GM21381 (cell line): ENCODE measurements at regions not wholly inside any gene's neighbourhood (a gene's known extent, or its start where the extent isn't known, plus 50 kb on each side); places are given as distances from the start of the nearest gene placed in this dataset.
"Not testable (repeated sequence)": the region's sequence is repeated elsewhere in the genome, so short reads cannot be mapped to it uniquely, and the experiment has no call there.

Experiments
- ATAC-seq: cut with Tn5 transposase; IDR thresholded peaks from one replicate; pipeline ENCODE4 v1.9.1; 2021; ENCODE audit warnings: mild to moderate bottlenecking, moderate library complexity; ENCODE audit not compliant: unreplicated experiment

DNA sequence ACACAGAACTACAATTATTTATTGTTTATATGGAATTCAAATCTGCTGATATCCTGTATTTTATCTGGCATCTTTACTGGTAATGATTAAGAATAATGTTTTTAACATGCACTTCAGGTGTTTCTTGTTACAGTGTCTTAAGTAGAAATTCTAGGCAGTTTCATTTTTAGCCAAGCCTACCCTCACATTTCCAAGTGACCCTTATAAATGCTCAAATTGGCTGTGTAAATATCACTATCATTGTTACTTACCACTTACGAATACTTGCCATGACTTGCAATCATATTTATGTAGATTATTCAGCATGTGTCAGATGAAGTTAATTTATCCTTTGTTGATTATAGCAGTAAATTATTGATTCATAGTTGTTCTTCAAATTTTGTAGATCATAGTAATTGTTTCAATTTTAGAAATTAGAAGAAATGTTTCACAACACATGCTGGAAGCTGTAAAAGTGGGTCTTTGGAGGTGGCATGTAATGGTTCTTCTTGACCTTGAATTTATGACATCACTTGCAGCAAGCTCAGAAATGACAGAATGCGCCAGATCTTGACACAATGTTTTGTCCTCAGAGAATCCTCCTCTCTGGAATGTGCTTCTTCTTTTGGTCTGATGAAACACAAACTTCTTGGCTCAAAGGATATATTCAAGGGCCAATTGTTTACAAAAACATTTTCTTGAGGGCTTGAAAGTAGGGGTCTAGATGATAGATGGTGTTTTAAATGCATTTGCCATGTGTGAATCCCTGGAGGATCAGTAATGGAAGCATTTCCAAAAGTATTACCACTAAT lies 471.8 kb downstream of the COL12A1 start:
- ATAC-seq = no peak

DNA sequence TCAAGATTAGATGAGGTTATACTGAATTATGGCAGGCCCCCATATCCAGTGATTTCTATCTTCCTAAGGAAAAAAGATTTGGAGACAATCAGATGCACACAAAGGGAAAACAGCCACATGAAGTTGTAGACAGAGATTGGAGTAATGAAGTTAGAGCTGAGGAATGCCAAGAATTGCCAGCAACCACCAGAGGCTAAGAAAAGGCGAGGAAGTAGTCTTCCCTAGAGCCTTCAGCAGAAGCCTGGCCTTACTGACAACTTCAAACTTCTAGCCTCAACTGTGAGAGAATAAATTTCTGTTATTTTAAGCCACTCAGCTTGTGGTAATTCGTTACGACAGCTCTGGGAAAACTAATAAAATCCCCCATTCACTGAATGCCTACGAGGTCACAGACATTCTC lies 473.9 kb downstream of the COL12A1 start:
- no peak for ATAC-seq

DNA sequence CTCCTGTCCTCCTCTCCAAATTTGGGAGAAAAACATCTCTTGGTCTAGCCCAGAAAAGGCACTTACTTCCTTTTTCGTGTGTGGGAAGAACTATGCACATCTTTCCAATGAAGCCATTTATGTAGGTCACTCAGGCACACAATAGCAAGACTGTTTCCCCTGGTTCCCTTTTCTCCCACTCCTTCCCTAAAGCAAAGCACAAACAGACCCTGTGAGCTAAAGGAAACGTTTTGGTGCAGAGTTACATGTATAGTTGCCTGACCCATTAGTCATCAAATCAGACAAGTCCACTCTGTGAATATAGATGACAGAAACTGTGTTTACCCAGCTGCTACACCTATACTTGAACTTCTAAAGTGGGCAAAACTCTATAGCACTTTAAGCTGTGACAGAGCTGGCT lies 474.6 kb downstream of the COL12A1 start:
- ATAC-seq = no peak

DNA sequence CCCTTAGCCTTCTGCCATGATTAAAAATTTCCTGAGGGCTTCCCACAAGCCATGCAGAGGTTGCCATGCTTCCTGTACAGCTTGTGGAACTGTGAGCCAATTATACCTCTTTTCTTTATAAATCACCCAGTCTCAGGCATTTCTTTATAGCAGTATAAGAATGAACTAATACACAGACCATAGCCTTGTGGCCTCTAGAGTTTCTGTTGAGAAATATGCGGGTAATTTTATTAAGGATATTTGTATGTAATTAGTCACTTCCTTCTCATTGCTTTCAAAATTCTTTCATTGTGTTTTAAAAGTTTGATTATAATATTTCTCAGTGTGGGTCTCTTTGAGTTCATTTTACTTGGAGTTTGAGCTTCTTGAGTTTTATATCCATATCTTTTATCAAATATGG lies 484.9 kb downstream of the COL12A1 start:
- ATAC-seq = no peak

DNA sequence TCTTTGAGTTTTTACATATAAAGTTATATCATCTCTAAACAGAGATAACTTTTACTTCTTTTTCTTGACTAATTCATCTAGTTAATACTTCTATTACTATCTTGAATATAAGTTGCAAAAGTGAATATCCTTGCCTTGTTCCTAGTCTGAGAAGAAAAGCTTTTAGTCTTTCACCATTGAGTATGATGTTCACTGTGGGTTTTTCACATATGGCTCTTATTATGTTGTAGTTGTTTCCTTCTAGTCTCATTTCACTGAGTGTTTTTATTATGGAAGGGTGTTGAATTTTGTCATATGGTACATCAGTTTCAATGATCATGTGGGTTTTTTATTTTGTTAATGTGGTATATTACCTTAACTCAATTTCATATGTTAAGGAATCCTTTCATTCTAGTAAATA lies 488.3 kb downstream of the COL12A1 start:
- ATAC-seq = no peak

GRCh38 chr6:74715355-74716085 lies 490.3 kb downstream of the COL12A1 start:
- ATAC-seq = no peak

DNA sequence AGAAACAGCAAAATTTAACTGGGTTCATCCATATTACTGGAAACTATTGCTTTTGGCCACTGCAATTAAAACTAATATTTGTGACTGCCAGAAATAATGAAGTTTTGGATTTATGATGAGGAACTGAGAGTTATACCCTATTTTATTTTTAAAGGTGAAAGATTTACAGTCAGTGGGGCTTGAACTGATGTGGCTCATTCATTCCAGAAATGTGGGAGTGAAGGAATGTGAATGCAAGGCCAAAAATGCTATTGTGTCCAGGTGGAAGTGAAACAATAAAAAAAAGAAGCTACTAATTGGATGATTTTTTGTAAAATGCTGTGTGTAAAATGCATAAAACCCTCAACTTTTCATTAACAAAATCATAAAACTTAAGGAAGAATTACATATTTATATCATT lies 491.9 kb downstream of the COL12A1 start:
- ATAC-seq = no peak

DNA sequence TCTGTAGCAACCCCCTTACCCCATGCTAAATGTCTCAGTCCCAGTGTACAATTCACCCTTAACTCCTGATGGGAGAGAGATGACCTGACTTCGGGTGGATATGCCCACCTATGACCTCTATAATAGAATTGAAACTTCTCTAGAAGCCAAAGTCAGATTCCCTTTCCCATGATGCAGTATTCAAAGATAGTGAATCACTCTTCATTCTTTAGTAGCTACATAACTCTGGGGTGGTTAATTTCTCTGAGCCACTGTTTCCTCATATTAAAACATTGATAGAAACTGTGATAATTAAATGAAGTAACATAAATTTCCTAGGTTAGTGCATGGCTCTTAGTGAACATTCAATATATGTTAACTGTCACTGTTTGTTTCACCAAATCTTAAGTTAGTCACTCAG lies 500.4 kb downstream of the COL12A1 start:
- no peak for ATAC-seq

DNA sequence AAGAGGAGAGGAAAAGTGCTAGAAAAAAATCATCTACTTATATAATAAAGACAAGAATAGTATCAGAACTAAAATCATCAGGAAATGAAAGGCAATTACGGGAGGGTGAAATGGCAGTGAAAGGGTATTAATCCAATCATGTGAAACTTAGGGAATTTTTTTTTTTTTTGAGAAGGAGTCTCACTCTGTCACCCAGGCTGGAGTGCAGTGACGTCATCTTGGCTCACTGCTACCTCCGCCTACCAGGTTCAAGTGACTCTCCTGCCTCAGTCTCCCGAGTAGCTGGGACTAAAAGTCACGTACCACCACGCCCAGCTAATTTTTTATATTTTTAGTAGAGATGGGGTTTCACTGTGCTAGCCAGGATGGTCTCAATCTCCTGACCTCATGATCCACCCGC lies 501.3 kb downstream of the COL12A1 start:
- ATAC-seq = not testable (repeated sequence)

GRCh38 chr6:74690365-74690764 lies 515.5 kb downstream of the COL12A1 start:
- no peak for ATAC-seq

GRCh38 chr6:74689601-74690000 lies 516.3 kb downstream of the COL12A1 start:
- no peak for ATAC-seq

DNA sequence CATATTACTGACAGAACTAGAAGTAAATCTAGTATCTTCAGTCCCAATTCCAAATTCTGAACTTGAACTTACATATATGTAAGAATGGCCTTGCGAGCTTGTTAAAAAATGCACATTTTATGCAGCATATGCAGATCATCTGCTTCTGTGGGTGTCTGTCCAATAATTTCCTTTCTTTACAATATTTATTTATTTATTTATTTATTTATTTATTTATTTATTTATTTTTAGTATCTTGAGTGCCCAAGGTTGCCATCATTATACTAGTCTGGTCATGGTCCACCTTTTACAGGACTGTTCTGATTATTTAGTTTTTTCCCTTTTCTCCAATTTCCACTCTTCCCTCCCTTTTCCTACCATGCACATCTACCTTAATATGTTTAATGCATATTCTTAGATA lies 528.4 kb downstream of the COL12A1 start:
- no peak for ATAC-seq

DNA sequence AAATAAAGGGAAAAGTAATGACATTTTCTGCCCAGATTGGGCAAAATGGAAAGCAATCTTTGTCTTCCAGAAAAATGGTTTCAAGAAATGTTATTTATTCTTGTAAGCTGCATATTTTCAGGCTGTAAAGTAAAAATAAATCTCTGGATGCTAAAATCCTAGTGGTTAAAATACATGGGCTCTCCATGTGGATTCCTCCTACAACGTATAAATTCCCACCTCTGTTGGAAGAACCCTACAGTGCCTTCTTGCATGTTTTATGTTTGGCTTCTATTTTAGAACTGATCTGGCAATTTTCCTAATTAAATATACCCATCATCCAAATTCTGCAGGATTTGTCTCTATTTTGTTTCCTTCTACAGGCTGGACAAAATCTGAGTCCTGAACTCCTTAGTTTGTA lies 528.9 kb downstream of the COL12A1 start:
- ATAC-seq = no peak

DNA sequence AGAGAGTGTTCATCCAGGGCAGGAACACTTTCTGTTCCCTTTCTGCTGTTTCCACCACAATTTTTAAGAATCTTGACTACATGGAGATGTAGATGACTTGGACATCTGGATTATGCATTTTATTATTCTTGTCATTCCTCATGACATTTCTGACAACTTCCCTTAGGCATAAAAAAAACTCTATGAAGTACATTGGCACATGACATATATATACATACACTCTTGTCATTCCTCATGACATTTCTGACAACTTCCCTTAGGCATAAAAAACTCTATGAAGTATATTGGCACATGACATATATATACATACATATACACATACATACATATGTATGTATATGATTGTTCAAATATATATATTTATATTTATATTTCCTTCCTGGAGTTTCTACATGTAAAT lies 531.5 kb downstream of the COL12A1 start:
- ATAC-seq = no peak

GRCh38 chr6:74671558-74672025 lies 534.3 kb downstream of the COL12A1 start:
- no peak for ATAC-seq

DNA sequence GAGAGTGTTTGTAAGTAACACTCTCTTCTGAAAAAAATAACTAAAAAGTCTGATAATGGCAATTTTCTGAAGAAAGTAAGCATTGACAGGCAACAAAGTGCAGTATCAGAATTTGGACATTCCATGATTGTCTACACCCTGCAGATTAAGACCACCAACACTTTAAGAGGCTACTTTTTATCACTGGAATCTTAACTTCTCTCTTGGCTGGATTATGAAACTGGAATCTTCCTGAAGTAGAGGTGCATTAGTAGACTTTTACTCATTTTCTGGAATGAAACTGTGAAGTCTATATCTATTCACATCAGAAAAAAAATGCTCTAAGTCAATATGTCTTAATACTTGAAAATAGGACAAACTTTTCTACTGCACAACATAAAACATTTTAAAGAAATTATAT lies 547.5 kb downstream of the COL12A1 start:
- ATAC-seq = no peak

GRCh38 chr6:74657931-74658330 lies 547.9 kb downstream of the COL12A1 start:
- ATAC-seq = no peak

DNA sequence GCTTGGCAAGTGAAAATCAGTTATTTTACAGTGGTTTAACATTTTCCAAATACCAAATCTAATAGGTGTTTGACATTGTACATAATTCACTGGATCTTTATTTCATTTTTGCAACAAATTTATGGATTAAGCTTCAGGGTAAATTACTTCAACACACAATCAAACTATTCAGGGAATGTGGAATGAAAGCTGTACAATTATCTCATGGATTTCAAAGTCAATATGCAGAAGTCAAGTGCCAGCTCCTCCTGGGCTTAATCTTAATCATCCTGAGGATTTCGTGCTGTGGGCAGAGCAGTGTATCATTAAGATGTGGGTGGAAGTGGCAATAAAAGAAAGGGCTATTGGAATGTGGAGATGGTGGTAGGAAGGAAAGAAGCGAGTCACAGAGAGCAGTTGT lies 548.8 kb downstream of the COL12A1 start:
- ATAC-seq = no peak

- ATAC-seq = no peak
Measured at GRCh38 chr6:74656453-74656852, 549.4 kb downstream of the COL12A1 start.

- no peak for ATAC-seq
Measured at GRCh38 chr6:74654296-74654695, 551.6 kb downstream of the COL12A1 start.

DNA sequence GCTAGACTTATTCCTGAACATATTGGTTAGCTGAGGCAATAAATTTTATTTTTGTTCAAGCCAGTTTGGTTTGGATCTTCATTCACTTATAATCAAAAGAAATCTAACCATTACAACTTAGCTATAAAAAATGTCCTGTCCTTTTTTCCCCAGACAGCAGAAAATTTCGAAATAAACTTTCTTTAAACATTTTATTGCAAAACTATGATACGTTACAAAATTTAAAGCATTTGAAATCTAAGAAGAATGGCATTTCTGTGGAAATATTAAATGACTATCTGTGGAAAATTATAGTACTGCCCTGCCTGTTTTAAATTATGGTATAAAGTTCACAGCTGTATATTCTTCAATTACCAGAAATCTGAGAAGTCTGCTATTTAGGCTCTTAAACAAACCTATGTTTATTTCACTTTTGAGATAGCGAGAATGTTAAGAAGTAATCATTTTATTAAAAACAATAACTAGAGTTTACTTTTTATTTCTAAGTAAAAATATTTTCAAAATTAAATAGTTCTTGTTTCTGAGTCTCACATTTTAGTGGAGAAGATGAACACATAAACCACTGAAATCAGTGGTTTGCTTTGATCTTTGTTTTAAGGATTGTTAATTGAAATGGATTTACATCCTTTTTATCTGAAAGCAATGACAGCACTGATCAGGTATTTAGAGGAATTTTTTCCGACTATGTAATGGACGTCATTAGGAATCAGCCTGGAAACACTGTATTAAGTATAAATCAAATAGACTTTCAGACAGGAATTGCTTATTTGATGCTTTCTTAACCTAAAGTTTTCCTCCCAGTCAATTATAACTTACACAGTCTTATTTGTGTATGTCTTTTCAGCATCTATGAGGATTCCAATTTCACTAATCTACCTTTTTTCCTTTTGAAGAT lies 553.7 kb downstream of the COL12A1 start:
- no peak for ATAC-seq
